NAMALWA (cell line): ENCODE measurements at regions not wholly inside any gene's neighbourhood (a gene's known extent, or its start where the extent isn't known, plus 50 kb on each side); places are given as distances from the start of the nearest gene placed in this dataset.
"Not testable (repeated sequence)": the region's sequence is repeated elsewhere in the genome, so short reads cannot be mapped to it uniquely, and the experiment has no call there.

ENCODE experiments used
- DNase-seq: peaks from one replicate; pipeline ENCODE4 v3.0.0-alpha.2; 2015; ENCODE audit warnings: low spot score

GRCh38 chr1:230591678-230592077 lies 50.6 kb upstream of the COG2 start:
- DNase-seq, result no peak

GRCh38 chr1:230589951-230590350 lies 52.3 kb upstream of the COG2 start:
- DNase-seq, result no peak

- no peak for DNase-seq
Measured at GRCh38 chr1:230588323-230588746, 53.9 kb upstream of the COG2 start.

- DNase-seq, result no peak
Measured at GRCh38 chr1:230587061-230587460, 55.2 kb upstream of the COG2 start.

GRCh38 chr1:230584660-230585059 lies 57.6 kb upstream of the COG2 start:
- DNase-seq, result no peak

- peak; percentile 49 for DNase-seq
Measured at GRCh38 chr1:230581446-230582079, 60.7 kb upstream of the COG2 start.

- DNase-seq, result no peak
Measured at GRCh38 chr1:230578616-230579015, 63.7 kb upstream of the COG2 start.

GRCh38 chr1:230577537-230577936 lies 64.7 kb upstream of the COG2 start:
- no peak for DNase-seq

- peak; percentile 81 for DNase-seq
Measured at GRCh38 chr1:230575886-230576500, 66.3 kb upstream of the COG2 start.

GRCh38 chr1:230574502-230574901 lies 67.8 kb upstream of the COG2 start:
- no peak for DNase-seq

GRCh38 chr1:230573658-230574057 lies 68.6 kb upstream of the COG2 start:
- DNase-seq, result peak; percentile 73

GRCh38 chr1:230572121-230573105 lies 69.9 kb upstream of the COG2 start:
- DNase-seq, result no peak

- no peak for DNase-seq
Measured at GRCh38 chr1:230570724-230571360, 71.4 kb upstream of the COG2 start.

- DNase-seq, result no peak
Measured at GRCh38 chr1:230569201-230569600, 73.1 kb upstream of the COG2 start.

GRCh38 chr1:230568676-230569075 lies 73.6 kb upstream of the COG2 start:
- no peak for DNase-seq

GRCh38 chr1:230568008-230568407 lies 74.3 kb upstream of the COG2 start:
- DNase-seq, result peak; percentile 33

GRCh38 chr1:230567221-230567575 lies 75.1 kb upstream of the COG2 start:
- DNase-seq, result no peak

GRCh38 chr1:230566532-230567220 lies 75.6 kb upstream of the COG2 start:
- not testable (repeated sequence) for DNase-seq

GRCh38 chr1:230565141-230565540 lies 77.1 kb upstream of the COG2 start:
- no peak for DNase-seq

- DNase-seq, result no peak
Measured at GRCh38 chr1:230563591-230563990, 78.7 kb upstream of the COG2 start.

GRCh38 chr1:230561570-230561969 lies 80.7 kb upstream of the COG2 start:
- DNase-seq, result no peak

- no peak for DNase-seq
Measured at GRCh38 chr1:230558324-230558723, 84.0 kb upstream of the COG2 start.
